Nephron (organoid): ENCODE measurements at regions not wholly inside any gene's neighbourhood (a gene's known extent, or its start where the extent isn't known, plus 50 kb on each side); places are given as distances from the start of the nearest gene placed in this dataset.

ENCODE experiments used
- H3K27ac Mint-ChIP-seq, 3 experiments: 2 replicates each; pipeline ENCODE4 v1.8.0; 2020; ENCODE audit warnings: mixed read lengths in 3 of 3, mild to moderate bottlenecking in 2 of 3, moderate library complexity in 1 of 3
- H3K27me3 Mint-ChIP-seq: 2 replicates; pipeline ENCODE4 v1.8.0; 2021; ENCODE audit warnings: low read depth, mild to moderate bottlenecking, moderate library complexity, mixed read lengths
- H3K36me3 Mint-ChIP-seq: 2 replicates; pipeline ENCODE4 v1.8.0; 2020; ENCODE audit warnings: low read depth, mixed read lengths
- H3K4me1 Mint-ChIP-seq: 2 replicates; pipeline ENCODE4 v1.8.0; 2020; ENCODE audit warnings: mixed read lengths
- H3K4me3 Mint-ChIP-seq, 3 experiments: 2 replicates each; pipeline ENCODE4 v1.8.0; 2020; ENCODE audit warnings: mild to moderate bottlenecking in 3 of 3, mixed read lengths in 3 of 3, moderate library complexity in 2 of 3
- H3K9me3 Mint-ChIP-seq: 2 replicates; pipeline ENCODE4 v1.8.0; 2020; ENCODE audit warnings: mixed read lengths
- CTCF ChIP-seq, 3 experiments: fragments of 200-600 bp; sonication (generic); IDR thresholded peaks; one replicate each; pipeline ENCODE4 v1.5.0; 2021; ENCODE audit warnings: antibody characterized with exemption in 3 of 3; ENCODE audit not compliant: unreplicated experiment in 3 of 3

GRCh38 chr7:20520530-20520929, 94.9 kb upstream of the ABCB5 start:
- peaks cover 11% of the 10 kb centered on the region for H3K9me3 Mint-ChIP-seq
- TF ChIP-seq CTCF (IDR thresholded peaks at IDR 0.05; ENCODE audit: unreplicated experiment in 3 of 3) = no peak
- H3K27me3 Mint-ChIP-seq = no peaks in the 10 kb centered on the region
- H3K4me1 Mint-ChIP-seq = no peaks in the 10 kb centered on the region
- H3K4me3 Mint-ChIP-seq = no peak overlapping the region
- no peaks in the 10 kb centered on the region for H3K36me3 Mint-ChIP-seq
- H3K27ac Mint-ChIP-seq = no peak overlapping the region

- H3K27me3 Mint-ChIP-seq = no peaks in the 10 kb centered on the region
- no peak overlapping the region for H3K27ac Mint-ChIP-seq
- H3K36me3 Mint-ChIP-seq = no peaks in the 10 kb centered on the region
- no peak for TF ChIP-seq CTCF (IDR thresholded peaks at IDR 0.05; ENCODE audit: unreplicated experiment in 3 of 3)
- H3K4me1 Mint-ChIP-seq = no peaks in the 10 kb centered on the region
- H3K4me3 Mint-ChIP-seq = no peak overlapping the region
- H3K9me3 Mint-ChIP-seq = peaks cover 11% of the 10 kb centered on the region
Observed at GRCh38 chr7:20521243-20521642, 94.2 kb upstream of the ABCB5 start.

- Mint-ChIP-seq H3K27ac (no peak overlapping the region), H3K27me3 (no peaks in the 10 kb centered on the region), H3K36me3 (no peaks in the 10 kb centered on the region), H3K4me1 (no peaks in the 10 kb centered on the region), H3K4me3 (no peak overlapping the region), H3K9me3 (peaks cover 10% of the 10 kb centered on the region)
- TF ChIP-seq CTCF (IDR thresholded peaks at IDR 0.05; ENCODE audit: unreplicated experiment in 3 of 3) = no peak
Observed at GRCh38 chr7:20529260-20529659, 86.2 kb upstream of the ABCB5 start.

- no peak for TF ChIP-seq CTCF (IDR thresholded peaks at IDR 0.05; ENCODE audit: unreplicated experiment in 3 of 3)
- H3K27me3 Mint-ChIP-seq = no peaks in the 10 kb centered on the region
- no peaks in the 10 kb centered on the region for H3K4me1 Mint-ChIP-seq
- no peak overlapping the region for H3K4me3 Mint-ChIP-seq
- no peak overlapping the region for H3K27ac Mint-ChIP-seq
- H3K36me3 Mint-ChIP-seq = no peaks in the 10 kb centered on the region
- H3K9me3 Mint-ChIP-seq = peaks cover 4% of the 10 kb centered on the region
Observed at GRCh38 chr7:20532890-20533289, 82.6 kb upstream of the ABCB5 start.

GRCh38 chr7:20534543-20534942, 80.9 kb upstream of the ABCB5 start:
- no peak for TF ChIP-seq CTCF (IDR thresholded peaks at IDR 0.05; ENCODE audit: unreplicated experiment in 3 of 3)
- H3K27ac Mint-ChIP-seq = no peak overlapping the region
- H3K27me3 Mint-ChIP-seq = no peaks in the 10 kb centered on the region
- H3K4me1 Mint-ChIP-seq = no peaks in the 10 kb centered on the region
- no peak overlapping the region for H3K4me3 Mint-ChIP-seq
- H3K36me3 Mint-ChIP-seq = no peaks in the 10 kb centered on the region
- H3K9me3 Mint-ChIP-seq = peaks cover 2% of the 10 kb centered on the region

- peaks cover 12% of the 10 kb centered on the region for H3K9me3 Mint-ChIP-seq
- no peak overlapping the region for H3K4me3 Mint-ChIP-seq
- no peak overlapping the region for H3K27ac Mint-ChIP-seq
- no peak for TF ChIP-seq CTCF (IDR thresholded peaks at IDR 0.05; ENCODE audit: unreplicated experiment in 3 of 3)
- H3K36me3 Mint-ChIP-seq = no peaks in the 10 kb centered on the region
- H3K27me3 Mint-ChIP-seq = no peaks in the 10 kb centered on the region
- H3K4me1 Mint-ChIP-seq = no peaks in the 10 kb centered on the region
Observed at GRCh38 chr7:20535541-20535940, 79.9 kb upstream of the ABCB5 start.
